GM21528 (cell line): ENCODE measurements at regions not wholly inside any gene's neighbourhood (a gene's known extent, or its start where the extent isn't known, plus 50 kb on each side); places are given as distances from the start of the nearest gene placed in this dataset.
"Not testable (repeated sequence)": the region's sequence is repeated elsewhere in the genome, so short reads cannot be mapped to it uniquely, and the experiment has no call there.

ENCODE experiments used
- ATAC-seq: cut with Tn5 transposase; IDR thresholded peaks from one replicate; pipeline ENCODE4 v1.9.1; 2021; ENCODE audit warnings: mild to moderate bottlenecking, moderate library complexity; ENCODE audit not compliant: unreplicated experiment, low FRiP score

DNA sequence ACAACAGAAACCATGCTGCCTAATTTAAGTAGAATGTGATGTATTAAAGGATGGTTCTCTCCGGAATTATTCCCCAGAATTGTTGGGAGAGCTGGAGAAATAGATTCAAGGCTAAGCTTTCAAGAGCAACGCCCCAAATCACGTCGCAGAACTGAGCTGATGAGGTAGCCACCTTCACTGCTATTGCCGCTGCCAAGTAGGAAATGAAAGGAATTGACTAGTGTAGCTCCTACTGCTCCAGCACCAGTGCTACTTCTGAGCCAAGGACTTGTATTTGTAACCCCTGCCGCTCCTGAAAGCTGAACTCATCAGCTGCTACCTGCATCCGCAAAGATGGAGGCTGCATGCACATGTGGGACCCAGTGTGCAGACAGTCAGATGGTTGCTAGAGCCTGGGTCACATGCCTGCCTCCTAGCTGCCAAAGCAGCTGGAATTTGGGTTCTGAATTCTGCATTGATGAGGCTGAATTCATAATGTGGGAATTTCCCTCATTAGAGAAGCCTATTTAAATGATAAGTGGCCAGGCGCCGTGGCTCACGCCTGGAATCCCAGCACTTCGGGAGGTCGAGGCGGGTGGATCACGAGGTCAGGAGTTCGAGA lies 173.9 kb downstream of the PDGFRA start:
- no peak for ATAC-seq

DNA sequence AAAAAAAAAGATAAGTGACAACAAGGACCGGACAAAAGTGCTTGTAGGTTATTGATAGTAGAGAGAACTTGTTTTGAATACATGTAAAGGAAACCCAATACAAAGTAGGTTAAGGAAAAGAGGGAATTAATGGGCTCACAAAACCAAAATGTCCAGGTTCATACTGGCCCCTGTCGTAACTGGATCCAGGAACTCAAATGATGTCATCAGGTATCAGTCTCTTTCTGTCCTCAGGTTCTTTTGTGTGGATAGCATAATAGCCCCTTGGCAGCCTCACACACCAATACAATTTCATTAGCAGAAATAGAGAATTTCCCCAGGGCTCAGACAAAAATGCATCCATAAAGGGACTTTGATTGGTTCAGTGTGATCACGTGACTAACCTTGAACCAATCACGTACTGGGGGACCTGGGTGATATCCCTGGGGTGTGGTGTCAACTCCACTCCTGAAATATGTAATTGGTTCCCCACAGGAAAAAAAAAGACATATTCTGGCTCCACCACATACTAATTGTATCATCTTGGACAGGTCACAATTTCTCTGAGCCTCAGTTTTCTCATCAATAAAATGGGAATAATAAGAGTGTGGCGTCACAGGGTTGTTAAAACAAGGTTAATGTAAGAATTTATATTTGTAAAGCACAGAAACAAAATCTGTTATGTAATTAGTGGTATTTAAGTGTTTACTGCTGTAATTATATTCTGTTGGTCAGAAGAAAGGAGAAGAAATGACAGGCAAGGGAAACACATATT lies 174.8 kb downstream of the PDGFRA start:
- ATAC-seq, result no peak

DNA sequence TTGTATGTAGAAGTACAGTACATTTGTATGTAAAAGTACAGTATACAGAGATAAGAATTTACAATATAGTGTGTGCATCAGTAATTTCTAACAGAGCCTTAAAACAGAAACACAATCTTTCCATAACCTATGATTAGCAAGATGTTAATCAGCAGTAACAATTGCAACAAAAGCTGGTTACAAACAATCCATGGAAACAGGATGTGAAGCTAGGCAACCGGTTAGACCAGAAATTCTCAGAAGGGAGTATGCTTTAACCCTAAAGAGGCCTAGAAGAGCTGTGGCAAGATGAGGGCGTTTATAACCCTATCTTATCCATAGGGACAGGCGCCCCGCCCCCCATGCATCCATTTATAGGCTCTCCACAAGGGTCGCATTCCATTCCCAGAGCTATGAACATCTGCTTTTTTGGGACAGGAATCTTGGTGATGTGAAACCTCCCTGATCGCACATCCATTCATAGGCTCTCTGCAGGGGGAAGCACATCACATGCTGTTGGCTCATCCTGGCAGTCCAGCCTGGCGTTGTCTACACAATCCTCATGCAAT lies 180.3 kb downstream of the PDGFRA start:
- ATAC-seq, result not testable (repeated sequence)

DNA sequence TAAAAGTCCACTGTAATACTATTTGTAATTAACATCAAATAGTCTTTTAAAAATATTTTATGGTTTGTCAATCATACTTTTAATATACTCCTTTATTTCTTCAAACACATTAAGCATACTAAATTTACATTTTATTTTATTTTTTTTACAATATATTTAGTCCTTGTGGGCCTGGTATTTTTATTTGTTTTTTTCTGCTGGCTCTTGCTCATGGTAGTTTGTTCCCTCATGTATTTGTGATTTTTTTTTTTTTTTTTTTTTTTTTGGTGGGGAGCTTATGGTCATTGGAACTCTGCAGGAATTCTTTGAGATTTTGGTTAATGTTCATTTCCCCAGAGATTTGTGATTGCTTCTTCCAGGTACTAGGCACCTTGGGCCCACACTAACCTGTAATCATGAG lies 185.5 kb downstream of the PDGFRA start:
- no peak for ATAC-seq

DNA sequence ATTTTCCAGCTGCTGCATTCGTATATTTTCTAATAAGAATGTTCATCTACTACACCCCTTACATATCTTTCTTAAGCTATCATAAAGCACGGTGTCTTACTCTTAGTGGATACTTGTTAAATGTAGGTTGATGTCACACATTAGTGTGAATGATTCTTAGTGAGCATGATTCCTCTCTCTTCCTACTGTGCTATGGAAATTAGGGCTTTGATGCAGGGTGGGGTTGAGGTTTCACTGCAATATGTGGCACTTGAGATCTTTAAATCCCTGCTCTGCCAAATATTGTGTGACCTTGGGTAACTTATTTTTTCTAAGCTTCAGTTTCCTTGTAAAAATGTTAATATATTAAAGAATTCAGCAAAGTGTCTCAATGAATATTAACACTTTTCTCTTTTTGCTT lies 188.4 kb downstream of the PDGFRA start:
- no peak for ATAC-seq

DNA sequence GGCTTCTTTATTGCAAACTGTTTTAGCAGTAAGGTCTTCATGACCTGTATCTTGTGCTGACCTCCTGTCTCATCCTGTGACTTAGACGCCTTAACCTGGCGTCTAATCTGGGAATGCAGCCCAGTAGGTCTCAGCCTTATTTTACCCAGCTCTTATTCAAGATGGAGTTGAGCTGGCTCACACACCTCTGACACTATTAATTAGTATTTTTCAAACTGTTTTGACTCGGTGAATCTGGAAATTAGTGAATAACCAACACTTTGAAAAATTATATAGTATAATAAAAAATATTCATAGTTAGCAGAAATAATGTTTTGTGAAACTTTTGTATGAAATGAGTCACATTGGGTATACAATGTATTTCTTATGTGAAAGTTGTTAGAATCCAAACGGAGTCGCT lies 189.4 kb downstream of the PDGFRA start:
- ATAC-seq, result no peak

DNA sequence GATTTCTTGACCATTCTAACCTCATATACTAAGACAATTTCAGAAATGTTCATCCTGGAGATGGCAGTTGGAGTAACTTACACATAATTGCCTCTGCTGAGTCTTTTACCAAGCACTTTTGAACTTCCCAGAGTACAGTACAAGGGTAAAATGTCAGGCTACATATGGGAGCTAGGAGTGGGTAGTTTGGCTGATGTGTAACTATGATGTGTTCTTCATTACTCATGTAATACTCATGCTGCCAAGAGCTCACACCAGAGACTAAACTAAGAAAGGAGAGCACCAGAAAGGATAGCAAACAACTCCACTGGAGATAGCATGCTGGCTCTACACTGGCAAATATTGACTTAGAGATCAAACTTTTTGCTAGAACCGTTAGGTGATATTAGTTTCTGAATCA lies 194.0 kb downstream of the PDGFRA start:
- ATAC-seq, result no peak

DNA sequence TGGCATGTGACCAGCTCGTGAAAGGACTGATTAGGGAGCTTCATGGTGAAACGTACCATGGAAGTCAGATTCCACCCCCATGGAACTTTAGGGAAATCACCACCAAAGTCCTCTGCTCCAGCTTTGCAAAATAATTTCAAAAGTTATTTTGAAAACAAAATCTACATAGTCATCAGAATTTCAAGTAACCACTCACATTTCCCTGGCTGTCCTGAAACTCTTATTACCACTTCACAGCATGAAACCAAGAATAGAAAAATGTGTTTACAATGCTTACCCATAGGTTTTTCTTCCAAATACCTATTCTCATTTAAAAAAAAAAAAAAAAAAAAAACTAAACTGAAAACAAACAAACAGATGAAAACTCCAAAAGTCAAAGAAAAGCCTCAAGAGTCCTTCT lies 198.7 kb downstream of the PDGFRA start:
- no peak for ATAC-seq

DNA sequence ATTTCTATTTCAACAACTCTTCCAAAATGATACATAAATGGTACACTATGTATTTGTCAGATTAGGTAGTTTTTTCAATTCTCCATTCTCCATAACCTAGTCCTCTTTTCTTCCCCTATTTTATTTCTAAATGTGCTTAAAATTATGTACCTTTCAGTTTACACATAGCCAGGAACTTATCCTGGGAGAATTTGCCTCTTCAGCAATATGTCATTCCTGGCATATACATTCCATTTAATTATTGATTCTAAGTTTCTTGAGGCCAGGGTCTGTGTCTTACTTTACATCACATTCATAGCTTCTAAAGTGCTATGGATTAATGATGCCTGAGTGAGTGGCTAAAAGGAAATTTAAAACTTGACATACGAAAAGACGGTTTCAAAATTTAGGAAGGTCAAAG lies 199.8 kb downstream of the PDGFRA start:
- ATAC-seq, result no peak

DNA sequence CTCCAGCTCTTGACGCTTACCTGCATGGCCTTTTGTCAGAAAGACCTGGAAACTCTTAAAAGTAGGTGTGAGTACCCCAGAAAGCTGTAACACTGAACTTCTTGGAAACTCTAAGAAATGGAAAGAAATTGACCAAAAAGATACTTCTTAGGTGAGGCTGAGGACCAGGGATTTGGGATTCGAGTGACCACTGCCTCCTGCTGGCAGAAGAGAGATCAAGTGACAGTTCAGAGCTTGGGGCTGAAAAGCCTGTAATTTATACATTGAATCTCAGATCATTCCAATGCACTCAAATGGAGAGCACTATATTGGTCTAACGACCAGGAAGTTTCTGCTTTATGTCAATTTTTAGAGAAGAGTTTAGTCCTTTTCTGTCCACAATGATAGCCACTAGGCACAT lies 204.6 kb downstream of the PDGFRA start:
- no peak for ATAC-seq

DNA sequence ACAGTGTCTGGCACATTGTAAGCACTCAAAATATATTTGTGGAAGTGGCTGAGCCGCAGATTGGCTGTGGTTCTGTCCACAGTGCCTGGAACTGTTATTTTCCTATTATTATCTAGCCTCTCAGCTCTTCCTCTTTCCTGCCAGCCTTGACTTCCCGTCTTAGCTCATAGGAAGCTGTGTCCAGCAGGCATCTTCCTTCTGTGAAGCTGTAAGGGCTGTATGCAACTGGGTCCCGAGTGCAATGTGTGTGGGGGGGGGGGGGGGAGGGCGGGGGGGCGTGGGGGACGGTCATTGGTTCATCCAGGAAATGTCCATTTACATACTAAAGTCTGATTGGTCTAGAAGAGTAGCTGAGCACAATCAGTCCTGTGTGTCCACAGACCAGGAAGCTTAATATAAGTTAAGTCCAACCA lies 210.7 kb downstream of the PDGFRA start:
- no peak for ATAC-seq

DNA sequence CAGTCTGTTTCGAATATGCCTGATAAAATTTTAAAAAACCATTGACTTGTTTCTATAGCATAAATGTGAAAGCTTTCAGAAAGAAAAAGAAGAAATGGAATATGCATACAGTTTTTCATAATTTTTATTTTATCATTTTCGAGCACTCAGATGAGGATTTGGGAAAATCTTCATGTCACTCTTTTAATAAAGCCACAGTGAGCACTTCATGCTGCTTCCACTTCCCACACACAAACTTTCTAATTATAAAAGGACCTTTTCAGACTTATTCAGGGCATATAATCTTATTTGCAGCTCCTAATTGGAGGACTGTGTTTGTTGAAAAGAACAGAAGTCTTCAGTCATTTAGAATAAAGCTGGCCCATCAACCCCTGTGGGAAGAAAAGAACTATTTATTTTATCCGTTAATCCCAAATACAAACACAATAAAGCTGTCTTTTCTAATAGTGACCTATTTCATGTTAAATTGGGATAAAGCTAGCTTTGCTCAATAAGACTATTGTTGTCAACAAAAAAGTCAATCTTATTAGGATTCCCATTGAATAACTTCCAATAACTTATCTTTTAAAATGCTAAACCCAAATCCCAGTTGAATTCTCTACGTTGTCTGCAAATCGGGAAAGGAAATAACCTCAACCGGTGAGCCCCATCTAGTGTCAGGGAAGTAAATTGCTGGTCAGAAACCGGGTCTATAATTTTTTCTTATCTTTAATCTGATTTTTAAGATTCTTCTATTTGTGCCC lies 211.5 kb downstream of the PDGFRA start:
- ATAC-seq, result no peak

DNA sequence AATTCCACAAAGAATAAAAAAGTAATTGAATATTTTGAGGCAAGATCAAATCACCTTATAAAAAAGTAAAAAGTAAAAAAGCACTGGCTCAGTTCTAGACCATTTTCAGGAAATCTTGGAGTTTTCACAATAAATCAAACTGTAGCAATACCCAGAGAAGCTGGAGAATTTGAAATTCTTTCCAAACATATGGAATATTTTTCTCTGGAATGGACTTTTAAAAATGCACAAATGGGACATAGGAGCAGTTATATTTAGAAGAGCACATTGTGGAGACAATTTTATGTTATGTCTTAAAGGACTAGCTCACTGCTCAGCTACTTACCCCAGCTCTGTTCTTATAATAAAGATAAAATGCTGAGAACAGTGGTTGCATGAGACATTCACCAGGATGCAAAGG lies 211.9 kb upstream of the KIT start:
- ATAC-seq, result no peak

DNA sequence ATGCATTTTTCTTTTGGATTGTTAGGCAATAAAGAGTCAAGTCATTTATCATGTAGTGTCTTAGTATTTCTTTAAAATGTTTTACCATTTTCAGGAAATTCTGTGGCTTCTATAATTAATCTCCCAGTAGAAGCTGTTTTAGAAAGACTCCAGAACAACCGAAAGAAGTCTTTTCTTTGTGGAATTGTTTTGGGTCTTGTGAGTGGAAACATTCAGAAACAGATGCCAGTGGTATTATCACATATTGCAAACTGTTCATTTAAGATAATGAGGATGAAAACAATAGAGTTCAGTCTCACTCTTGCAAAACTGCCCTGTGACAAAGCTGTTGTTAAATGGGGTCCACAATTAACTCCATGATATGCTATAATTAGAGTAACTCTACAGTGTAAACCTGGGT lies 211.2 kb upstream of the KIT start:
- ATAC-seq, result no peak

DNA sequence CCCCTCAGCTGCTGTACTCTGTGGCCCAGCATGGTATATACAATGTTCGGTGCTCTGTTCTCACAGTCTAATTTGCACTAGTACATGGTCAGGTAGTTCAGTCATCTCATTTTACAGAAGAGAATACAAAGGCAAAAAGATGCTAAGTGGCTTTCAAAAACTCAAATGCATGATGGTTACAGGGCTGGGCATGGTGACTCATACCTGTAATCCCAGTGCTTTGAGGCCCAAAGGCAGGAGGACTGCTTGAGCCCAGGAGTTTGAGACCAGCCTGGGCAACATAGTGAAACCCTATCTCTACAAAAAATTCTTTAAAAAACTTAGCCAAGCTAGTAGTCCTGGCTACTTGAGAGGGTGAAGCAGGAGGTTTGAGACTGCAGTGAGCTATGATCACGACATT lies 210.5 kb upstream of the KIT start:
- ATAC-seq, result no peak

DNA sequence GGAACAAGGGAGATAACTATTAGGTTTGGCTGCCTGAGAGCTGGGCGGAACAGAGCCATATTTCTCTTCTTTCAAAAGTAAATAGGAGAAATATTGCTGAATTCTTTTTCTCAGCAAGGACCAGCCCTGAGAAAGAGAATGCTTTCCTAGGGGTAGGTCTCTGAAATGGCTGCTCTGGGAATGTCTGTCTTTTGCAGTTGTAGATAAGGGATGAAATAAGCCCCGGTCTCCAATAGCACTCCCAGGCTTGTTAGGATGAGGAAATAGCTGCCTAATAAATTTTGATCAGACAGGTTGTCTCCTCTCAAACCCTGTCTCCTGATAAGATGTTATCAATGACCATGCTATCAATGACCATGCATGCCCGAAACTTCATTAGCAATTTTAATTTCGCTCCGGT lies 207.8 kb upstream of the KIT start:
- no peak for ATAC-seq

DNA sequence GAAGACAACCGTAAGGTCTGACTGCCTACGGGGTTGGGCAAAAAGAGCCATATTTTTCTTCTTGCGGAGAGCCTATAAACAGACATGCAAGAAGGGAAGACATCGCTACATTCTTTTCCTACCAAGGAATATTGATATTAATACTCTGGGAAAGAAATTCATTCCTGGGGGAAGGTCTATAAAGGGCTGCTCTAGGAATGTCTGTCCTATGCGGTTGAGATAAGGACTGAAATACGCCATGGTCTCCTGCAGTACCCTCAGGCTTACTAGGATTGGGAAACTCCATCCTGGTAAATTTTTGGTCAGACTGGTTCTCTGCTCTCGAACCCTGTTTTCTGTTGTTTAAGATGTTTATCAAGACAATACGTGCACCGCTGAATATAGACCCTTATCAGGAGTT lies 190.8 kb upstream of the KIT start:
- ATAC-seq, result not testable (repeated sequence)

DNA sequence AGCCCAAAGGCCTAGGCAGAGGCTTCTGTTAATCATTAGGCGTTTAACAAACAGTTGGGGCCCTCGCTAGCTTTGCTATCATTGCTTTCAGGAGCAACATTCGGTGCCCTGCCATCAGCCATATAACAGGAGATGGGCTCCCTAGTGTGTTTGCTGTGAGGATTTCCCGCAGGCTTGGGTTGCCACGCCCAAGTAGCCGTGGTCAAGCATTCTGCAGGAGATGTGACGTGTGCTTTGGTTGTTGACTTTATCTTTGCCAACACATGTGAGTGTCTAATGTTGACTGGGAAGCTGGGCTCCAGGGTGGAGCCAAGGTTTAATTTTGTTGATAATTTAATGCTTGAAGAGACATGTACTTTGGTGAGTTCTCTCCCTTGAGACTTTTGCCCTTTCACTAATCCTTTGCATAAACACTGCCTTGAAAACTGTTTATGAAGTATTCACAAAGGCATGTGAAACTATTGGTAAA lies 184.6 kb upstream of the KIT start:
- no peak for ATAC-seq

DNA sequence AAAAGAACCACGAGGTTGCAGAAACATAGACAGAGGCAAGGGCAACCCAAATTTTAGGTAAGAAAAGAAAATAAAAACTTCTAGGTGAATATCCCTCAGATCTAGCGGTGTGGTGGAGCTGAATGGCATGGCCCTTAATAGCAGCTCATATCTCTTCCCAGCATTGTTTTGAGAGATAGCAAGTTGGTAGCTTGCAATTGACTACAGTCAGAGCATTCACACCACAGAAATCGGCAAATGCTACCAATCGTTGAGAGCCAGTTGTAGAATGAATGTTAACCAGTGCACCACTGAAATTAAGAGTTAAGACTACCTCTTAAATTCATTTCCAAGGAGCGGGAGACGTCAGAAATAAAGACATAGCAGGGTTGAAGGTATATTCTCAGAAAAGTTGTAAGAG lies 184.0 kb upstream of the KIT start:
- ATAC-seq, result no peak

DNA sequence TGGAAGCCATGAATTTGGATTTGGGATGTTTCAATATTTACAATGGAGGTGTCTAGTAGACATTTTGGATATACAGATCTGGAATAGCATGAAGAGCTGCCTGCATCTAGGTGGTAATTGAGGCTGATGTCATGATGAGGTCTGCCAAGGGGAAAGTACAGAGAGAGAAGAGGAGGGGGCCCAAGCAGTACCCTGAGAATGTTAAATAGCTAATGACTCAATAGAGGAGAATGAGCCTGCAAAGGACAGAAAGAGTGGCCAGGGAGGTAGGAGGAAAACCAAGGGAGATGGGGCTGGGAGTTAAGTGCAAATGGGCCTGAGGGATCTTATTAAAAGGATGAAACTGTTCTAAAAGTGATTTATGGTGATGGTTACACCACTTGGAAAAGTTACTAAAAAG lies 182.2 kb upstream of the KIT start:
- no peak for ATAC-seq

DNA sequence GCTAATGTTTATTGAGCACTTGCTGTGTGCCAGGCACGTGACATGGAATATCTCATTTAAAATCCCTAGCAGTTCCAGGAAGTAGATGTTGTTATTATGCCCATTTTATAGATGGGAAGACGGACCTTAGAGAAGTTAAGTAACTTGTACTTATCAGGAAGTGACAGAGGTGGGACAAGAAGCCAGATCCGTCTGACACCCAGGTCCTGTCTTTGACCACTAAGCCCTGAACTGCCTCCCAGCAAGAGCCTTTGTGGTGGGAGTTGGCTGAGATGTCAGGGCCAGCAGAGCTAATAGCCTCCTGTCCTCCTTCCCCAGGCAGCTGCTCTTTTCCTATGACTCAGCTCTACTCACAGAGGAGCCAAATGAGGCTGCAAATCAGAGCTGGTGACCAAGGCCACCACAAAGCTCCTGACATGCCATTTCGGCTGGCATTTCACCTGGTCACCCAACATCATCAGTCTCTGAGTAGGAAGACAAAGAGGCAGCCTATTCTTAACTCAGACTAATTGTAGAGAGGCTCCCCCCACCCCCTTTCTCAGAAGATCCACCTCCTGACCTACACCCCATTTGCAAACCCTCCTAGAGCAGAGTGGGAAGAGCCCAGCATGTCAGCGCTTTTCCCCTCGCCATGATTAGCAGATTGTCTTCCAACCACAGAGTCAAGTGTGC lies 175.1 kb upstream of the KIT start:
- ATAC-seq, result no peak
